Activated naive CD4-positive, alpha-beta T cell treated with anti-CD3 and anti-CD28 coated beads, Interleukin-2, amount 50 U/mL, for 24 hours (primary cell): ENCODE measurements at regions not wholly inside any gene's neighbourhood (a gene's known extent, or its start where the extent isn't known, plus 50 kb on each side); places are given as distances from the start of the nearest gene placed in this dataset.
A peak's percentile ranks its signal among the peaks of the same experiment; 100 is the strongest.

Experiments used
- H3K27ac Mint-ChIP-seq: one replicate; pipeline ENCODE4 v1.8.0; 2021; ENCODE audit warnings: mild to moderate bottlenecking, mixed read lengths
- H3K27me3 Mint-ChIP-seq: one replicate; pipeline ENCODE4 v1.8.0; 2021; ENCODE audit warnings: mixed read lengths
- H3K36me3 Mint-ChIP-seq: one replicate; pipeline ENCODE4 v1.8.0; 2021; ENCODE audit warnings: mixed read lengths
- H3K4me1 Mint-ChIP-seq: one replicate; pipeline ENCODE4 v1.8.0; 2021; ENCODE audit warnings: mixed read lengths
- H3K4me3 Mint-ChIP-seq: one replicate; pipeline ENCODE4 v1.8.0; 2021; ENCODE audit warnings: mild to moderate bottlenecking, mixed read lengths
- H3K9me3 Mint-ChIP-seq: one replicate; pipeline ENCODE4 v1.8.0; 2021; ENCODE audit warnings: mixed read lengths

DNA sequence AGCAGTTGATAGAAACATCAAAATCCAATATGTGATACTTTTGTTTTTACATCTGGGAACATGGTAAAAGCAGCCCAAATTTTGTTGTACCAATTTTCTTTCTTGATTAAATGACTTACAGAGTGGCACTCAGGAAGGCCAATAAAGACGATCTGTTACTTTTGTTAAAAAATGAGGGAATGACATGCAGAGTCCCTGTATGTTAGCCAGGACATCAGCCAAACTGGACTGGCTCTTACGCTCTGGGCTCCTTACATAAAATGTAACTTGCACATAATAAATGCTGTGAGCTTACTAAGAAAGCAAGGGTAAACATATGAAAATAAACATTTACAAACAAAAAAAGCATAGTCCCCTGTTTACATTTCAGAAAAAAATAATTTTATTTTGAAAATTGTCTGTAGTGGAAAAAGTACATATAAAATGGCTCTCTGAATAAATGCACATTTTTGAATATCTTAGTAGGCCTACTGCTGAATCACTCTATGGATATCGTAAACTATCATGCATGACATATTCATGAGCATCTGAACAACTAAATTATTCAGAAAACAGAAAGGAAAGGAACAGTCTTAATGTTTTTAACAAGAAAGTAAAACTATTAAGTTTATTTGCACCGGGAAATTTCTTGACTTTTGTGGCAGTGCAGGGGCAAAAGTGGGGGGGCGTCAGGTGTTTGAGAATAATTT, 534.5 kb downstream of the KCTD12 start:
- Mint-ChIP-seq H3K4me1 (no peaks in the 10 kb centered on the region), H3K9me3 (no peaks in the 10 kb centered on the region), H3K36me3 (no peaks in the 10 kb centered on the region), H3K27ac (peak overlapping the region; percentile 47), H3K4me3 (no peak overlapping the region), H3K27me3 (no peaks in the 10 kb centered on the region)

DNA sequence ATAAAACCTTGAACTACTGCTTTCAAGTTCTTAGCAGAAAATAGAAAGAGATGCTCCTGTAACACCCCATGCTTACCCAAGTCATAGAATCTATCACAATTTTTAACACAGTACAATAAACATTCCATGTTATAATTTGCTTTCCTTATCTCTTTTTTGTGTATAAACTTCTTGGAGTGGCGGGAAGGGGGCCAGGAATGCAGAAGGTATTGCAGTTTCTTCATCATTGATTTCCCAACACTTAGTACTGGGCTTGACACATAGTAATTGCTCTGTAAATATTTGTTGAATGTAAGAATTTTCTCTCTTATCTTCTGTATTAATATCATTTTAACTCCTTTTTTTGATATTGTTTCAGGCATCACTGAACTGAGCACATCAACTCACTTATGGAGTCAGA, 535.8 kb downstream of the KCTD12 start:
- Mint-ChIP-seq H3K4me3 (no peak overlapping the region), H3K9me3 (no peaks in the 10 kb centered on the region), H3K4me1 (no peaks in the 10 kb centered on the region)

DNA sequence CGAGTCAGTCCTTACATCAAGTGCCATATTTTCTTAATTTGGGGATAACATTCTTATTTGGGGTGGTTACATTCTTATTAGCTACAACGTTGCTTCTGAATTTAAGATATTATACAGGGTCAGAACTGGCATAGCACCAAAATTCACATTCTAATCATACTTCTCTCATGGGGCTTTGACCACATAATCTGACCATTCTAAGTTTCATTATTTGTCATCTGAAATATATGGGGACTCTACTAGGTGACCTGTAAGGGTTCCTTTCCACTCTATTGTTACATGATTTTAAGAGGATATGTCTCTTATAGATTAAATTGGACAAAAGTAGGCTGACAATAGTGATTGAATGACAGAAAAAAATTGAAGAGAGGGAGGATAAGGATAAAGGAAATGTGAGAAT, 536.5 kb downstream of the KCTD12 start:
- Mint-ChIP-seq H3K4me1 (no peaks in the 10 kb centered on the region), H3K27ac (no peak overlapping the region), H3K27me3 (no peaks in the 10 kb centered on the region), H3K36me3 (no peaks in the 10 kb centered on the region), H3K9me3 (no peaks in the 10 kb centered on the region), H3K4me3 (no peak overlapping the region)

More for the DNA sequence above, 535.8 kb downstream of the KCTD12 start:
- H3K36me3 Mint-ChIP-seq, result no peaks in the 10 kb centered on the region
- H3K27me3 Mint-ChIP-seq, result no peaks in the 10 kb centered on the region
- H3K27ac Mint-ChIP-seq, result no peak overlapping the region

DNA sequence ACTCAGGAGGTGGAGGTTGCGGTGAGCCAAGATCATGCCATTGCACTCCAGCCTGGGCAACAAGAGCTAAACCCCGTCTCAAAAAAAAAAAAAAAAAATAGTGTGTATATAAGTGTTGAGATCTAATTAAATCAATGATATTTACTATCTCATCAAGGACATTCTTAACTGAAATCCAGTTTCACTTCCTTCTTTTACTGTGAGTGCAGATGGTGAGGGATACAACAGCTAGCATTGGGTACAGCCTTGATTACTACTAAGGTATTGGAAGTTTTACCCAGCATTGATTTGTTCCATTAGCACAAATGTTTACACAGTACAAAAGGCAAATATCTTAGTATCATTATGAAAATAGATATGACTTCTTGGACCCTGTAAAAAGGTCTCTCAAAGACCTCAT, 546.6 kb downstream of the KCTD12 start:
- no peaks in the 10 kb centered on the region for H3K27me3 Mint-ChIP-seq
- no peaks in the 10 kb centered on the region for H3K4me1 Mint-ChIP-seq
- H3K4me3 Mint-ChIP-seq, result no peak overlapping the region
- no peaks in the 10 kb centered on the region for H3K36me3 Mint-ChIP-seq
- H3K27ac Mint-ChIP-seq, result no peak overlapping the region
- no peaks in the 10 kb centered on the region for H3K9me3 Mint-ChIP-seq

DNA sequence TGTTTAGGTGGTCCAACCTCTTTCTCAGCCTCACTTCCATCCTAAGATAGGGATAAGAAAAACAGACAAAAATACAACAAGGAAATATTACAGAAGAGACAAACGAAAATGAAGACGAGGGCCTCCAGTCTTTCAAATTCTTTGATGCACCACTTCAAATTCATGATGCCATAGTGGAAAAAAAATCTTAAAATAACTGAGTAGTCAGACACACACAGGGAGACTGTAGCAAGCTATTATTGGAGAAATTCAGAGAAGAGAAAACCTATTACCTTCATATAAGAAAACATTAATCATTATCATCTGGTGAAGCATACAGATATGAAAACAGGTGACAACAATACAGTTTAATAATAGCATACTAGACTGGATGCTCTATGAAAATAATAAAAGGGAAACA, 548.2 kb downstream of the KCTD12 start:
- Mint-ChIP-seq H3K4me1 (no peaks in the 10 kb centered on the region), H3K27me3 (no peaks in the 10 kb centered on the region), H3K4me3 (no peak overlapping the region), H3K27ac (no peak overlapping the region), H3K36me3 (no peaks in the 10 kb centered on the region), H3K9me3 (no peaks in the 10 kb centered on the region)

DNA sequence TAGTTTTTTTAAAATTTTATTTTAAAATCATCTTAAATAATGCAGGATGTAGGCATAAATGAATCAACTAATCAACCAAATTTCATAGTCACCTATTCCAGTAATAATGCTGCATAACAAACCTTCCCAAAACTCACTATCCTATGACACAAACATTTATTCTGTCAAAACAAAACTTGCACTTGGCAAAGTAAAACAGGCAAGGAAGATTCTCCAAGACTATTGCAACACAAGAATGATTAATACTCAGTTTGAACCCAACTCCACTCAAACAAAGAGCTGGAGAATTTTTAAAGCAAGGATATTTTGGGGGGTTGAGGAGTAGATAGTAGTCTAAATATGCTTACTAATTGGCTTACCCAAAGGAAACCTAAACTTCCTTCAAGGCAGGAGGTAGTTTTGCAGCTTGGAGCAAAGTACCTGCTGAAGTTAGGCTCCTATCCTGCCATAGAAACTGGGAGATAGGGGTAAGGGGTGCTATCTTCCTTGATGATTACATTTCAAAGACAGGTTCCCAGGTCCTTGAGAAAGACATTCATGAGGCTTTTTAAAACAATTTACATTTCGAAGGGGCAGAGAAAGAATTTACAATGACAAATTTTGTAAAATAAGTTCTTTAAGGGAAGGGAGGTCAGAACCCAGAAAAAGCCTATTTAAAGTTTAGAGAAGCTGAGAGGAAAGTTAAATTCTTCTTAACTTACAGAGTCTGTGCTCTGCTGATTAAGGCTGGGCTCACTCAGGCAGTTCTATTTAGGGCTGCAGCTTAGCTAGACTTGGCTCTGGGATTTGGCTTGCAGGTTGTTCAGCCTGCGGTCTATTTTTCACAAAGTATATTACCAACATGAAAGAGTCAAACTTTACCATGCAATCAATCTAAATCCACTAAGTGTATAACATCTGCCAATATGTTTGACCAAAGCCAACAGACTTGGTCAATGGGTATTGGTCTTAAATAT, 549.0 kb downstream of the KCTD12 start:
- no peak overlapping the region for H3K4me3 Mint-ChIP-seq
- H3K4me1 Mint-ChIP-seq, result no peaks in the 10 kb centered on the region
- H3K36me3 Mint-ChIP-seq, result no peaks in the 10 kb centered on the region
- H3K9me3 Mint-ChIP-seq, result no peaks in the 10 kb centered on the region
- H3K27ac Mint-ChIP-seq, result no peak overlapping the region
- no peaks in the 10 kb centered on the region for H3K27me3 Mint-ChIP-seq

DNA sequence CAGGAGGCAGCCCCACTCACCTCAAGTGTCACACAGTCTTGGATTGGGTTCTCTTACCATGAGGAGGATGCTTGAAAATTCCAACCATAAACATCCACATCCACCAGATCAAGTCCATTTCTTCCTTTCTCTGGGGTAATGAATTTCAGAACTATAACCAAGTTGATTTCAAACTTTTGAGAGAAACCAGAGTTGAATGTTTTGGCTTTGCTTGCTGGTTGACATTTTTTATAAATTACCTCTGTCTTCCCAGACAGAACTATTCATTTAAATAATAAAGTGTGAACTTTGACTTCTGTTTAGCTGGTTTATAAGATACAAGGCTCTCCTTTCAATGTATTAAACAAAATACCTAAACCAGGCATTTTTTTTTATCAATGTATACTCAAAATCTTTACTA, 550.7 kb downstream of the KCTD12 start:
- no peaks in the 10 kb centered on the region for H3K4me1 Mint-ChIP-seq
- H3K9me3 Mint-ChIP-seq, result no peaks in the 10 kb centered on the region
- no peak overlapping the region for H3K4me3 Mint-ChIP-seq
- no peak overlapping the region for H3K27ac Mint-ChIP-seq
- H3K27me3 Mint-ChIP-seq, result no peaks in the 10 kb centered on the region
- H3K36me3 Mint-ChIP-seq, result no peaks in the 10 kb centered on the region

DNA sequence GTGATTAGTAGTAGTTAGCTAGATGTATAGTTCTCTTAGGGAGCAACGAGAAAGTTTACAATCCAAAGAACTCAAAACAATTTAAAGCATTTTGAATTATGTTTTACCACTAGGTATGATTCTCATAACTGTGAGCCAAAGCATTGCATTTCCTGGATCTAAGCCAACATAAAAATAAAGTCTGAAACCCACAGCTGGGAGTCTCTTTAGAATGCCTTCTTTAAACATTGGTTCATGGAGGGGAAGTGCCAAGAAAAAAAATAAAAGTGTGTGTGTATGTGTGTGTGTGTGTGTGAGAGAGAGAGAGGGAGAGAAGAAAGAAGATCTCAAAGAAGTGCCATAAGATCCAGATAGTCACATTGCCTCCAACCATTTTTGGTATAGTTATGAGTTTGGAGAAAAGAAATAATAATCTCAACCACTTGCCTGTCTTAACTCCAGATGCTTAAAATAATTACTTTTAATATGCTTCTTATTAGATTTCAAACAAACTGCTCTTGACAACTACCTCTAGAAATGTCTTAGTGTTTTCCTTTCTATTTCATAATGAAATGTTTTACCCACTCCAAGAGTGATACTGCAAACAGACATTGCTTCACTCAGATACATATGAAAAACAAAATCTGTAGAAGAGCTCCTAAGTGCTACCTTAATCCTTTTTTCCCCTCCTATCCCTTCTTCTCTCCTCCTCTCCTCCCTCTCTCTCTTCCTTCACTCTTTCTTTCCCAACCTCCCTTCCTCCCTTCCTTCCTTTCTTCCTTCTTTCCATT, 554.1 kb downstream of the KCTD12 start:
- no peaks in the 10 kb centered on the region for H3K9me3 Mint-ChIP-seq
- H3K27ac Mint-ChIP-seq, result no peak overlapping the region

DNA sequence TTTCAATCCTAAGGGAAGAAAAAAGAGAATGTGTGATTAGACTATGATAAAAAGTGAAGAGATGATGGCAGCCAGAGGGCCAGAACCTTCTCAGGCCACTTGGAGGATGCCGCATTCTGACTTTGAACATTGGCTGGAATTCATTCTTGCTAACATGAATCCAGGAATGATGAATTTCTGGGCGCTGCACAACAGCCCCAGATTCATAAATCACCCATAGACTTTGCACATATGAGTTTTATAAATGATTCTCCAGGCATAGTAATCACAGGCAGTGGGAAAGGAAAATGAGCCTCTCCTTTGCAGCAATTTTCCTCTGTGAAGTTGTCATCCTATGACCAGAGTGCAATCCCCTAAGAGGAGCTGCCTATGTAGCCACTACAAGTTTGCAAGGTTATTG, 555.4 kb downstream of the KCTD12 start:
- no peaks in the 10 kb centered on the region for H3K36me3 Mint-ChIP-seq
- H3K27ac Mint-ChIP-seq, result no peak overlapping the region
- no peaks in the 10 kb centered on the region for H3K9me3 Mint-ChIP-seq
- no peak overlapping the region for H3K4me3 Mint-ChIP-seq
- H3K27me3 Mint-ChIP-seq, result peaks cover 3% of the 10 kb centered on the region
- no peaks in the 10 kb centered on the region for H3K4me1 Mint-ChIP-seq

More for the DNA sequence above, 554.1 kb downstream of the KCTD12 start:
- H3K27me3 Mint-ChIP-seq, result peaks cover 3% of the 10 kb centered on the region
- H3K36me3 Mint-ChIP-seq, result no peaks in the 10 kb centered on the region
- no peaks in the 10 kb centered on the region for H3K4me1 Mint-ChIP-seq
- H3K4me3 Mint-ChIP-seq, result no peak overlapping the region

DNA sequence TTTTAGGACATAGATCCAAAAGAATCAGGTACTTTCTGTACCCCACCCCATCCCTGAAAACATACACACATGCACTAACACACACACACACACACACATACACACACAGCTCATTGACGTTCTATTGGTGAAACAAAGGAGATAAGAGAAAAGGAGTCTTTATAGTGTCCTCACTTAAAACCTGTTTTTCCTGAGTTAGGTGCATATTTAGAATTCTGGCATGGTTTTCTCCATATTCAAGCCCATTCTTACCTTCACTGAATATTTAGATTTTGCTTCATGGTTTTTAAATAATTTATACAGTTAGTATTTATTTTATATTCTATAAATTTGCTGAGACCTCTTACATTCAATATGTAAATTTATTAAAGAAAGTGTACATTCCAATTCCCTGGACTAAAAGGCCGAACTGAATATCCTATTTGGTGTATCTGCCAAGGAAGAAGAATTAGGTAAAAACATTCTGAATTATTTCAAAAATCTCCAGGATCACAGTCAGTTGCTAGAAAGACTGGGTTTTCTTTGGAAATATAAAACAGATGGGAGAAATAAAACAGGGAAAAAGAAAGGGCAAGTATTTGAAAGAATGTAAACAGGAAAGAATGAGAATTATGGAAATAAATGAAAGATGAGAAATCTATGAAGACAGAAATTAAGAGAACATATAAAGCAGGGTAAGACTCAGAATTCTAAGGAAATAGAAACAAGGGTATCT, 556.2 kb downstream of the KCTD12 start:
- peaks cover 3% of the 10 kb centered on the region for H3K27me3 Mint-ChIP-seq
- H3K36me3 Mint-ChIP-seq, result no peaks in the 10 kb centered on the region
- no peak overlapping the region for H3K4me3 Mint-ChIP-seq
- no peak overlapping the region for H3K27ac Mint-ChIP-seq
- no peaks in the 10 kb centered on the region for H3K9me3 Mint-ChIP-seq
- no peaks in the 10 kb centered on the region for H3K4me1 Mint-ChIP-seq

DNA sequence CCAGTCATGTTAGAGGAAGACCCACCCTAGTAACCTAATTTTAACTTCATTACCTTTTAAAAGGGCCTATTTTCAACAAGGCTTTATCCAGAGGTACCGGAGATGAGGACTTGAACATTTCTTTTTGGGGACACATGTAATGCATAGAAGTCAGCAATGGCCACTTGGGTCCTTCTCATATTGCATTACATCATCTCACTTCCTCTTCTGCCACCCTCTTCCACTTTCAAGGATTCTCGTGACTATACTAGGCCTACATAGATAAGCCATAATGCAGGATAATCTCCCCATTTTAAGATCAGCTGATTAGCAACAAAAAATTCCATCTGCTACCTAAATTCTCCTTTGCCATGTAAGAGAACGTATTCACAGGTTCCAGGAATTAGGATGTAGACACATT, 557.2 kb downstream of the KCTD12 start:
- Mint-ChIP-seq H3K27ac (no peak overlapping the region), H3K27me3 (peaks cover 6% of the 10 kb centered on the region), H3K4me1 (no peaks in the 10 kb centered on the region), H3K36me3 (no peaks in the 10 kb centered on the region), H3K4me3 (no peak overlapping the region), H3K9me3 (no peaks in the 10 kb centered on the region)

DNA sequence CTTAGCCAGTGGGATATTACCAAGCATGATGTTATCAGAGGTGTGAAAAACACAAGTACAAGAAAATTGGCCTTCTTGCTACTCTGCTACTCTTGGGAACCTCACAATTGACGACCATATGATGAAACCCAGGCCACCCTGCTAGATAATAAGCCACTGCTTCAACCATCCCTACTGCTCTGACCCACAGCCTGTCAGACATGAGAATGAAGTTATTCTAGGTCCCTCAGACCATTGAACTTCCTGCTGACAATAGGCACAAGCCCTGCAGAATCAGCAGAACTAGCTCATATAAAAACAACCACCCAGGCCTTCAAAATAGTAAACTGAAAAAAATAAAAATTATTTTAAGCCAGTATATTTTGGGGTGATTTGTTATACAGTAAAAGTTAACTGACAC, 559.9 kb downstream of the KCTD12 start:
- Mint-ChIP-seq H3K4me1 (no peaks in the 10 kb centered on the region), H3K36me3 (no peaks in the 10 kb centered on the region), H3K27ac (no peak overlapping the region), H3K27me3 (peaks cover 8% of the 10 kb centered on the region), H3K4me3 (no peak overlapping the region), H3K9me3 (peaks cover 3% of the 10 kb centered on the region)

DNA sequence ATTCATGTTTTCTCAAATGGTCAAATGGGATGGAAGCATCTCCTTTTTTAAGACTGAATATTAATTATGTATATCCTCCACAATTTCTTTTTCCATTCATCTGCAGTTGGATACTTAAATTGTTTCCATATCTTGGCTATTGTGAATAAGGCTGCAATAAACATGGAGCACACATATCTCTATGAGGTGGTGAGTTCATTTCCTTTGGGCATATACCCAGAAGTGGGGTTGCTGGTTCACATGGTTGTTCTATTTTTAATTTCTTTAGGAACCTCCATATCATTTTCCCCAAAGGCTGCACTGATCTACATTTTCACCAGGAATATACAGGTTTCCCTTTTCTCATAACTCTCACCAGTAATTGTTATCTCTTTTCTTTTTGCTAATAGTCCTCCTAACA, 566.3 kb downstream of the KCTD12 start:
- H3K4me1 Mint-ChIP-seq, result no peaks in the 10 kb centered on the region
- H3K27me3 Mint-ChIP-seq, result peaks cover 5% of the 10 kb centered on the region
- H3K4me3 Mint-ChIP-seq, result no peak overlapping the region
- no peak overlapping the region for H3K27ac Mint-ChIP-seq
- H3K9me3 Mint-ChIP-seq, result peaks cover 10% of the 10 kb centered on the region
- H3K36me3 Mint-ChIP-seq, result no peaks in the 10 kb centered on the region

DNA sequence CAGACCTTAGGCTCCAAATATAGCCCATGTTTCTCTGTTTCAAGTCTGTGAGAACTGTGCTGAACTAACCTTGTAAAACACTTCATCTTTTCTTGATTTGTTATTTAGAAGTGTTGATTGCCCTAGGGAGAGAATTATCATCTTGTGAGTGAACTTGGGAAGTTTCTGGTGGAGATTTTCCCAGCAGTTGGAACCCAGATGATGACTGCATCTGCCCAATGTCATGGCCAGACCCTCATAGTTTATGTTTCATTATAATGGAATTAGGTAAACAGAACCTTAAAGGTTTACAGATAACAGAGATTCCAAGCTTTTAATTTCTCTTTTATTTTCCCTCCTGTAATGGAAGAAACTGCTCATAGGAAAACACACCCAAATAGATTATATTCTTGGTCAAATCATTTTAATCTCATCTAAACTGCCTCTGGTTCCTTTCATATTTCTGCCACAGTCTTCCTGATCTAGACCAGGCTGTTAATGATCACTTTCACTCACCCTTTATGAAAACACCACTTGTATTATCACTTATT, 569.1 kb downstream of the KCTD12 start:
- Mint-ChIP-seq H3K4me1 (no peaks in the 10 kb centered on the region), H3K27ac (no peak overlapping the region), H3K4me3 (no peak overlapping the region), H3K36me3 (no peaks in the 10 kb centered on the region), H3K9me3 (peaks cover 6% of the 10 kb centered on the region), H3K27me3 (no peaks in the 10 kb centered on the region)

DNA sequence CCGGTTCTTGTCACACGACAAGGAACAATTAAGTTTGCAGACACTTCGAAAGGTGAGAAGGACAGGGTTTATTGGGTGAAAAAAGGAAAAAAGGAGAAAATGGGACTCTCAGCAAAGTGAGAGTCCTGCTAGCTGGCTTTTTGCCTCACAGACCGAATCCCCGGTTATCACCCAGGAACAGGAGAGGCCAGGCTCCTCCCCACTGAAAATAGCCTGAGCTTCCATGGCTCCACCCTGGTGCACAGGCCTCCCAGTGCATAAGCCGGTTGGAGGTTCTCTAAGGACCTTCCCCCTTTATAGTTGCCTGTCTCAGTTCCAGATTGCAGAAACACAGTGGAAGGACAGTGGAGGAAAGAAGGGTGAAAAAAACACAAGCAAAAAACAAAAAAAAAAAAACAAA, 571.7 kb downstream of the KCTD12 start:
- Mint-ChIP-seq H3K36me3 (no peaks in the 10 kb centered on the region), H3K9me3 (no peaks in the 10 kb centered on the region), H3K27me3 (no peaks in the 10 kb centered on the region), H3K27ac (no peak overlapping the region), H3K4me3 (no peak overlapping the region), H3K4me1 (no peaks in the 10 kb centered on the region)
